K562 (cell line): ENCODE measurements at regions not wholly inside any gene's neighbourhood (a gene's known extent, or its start where the extent isn't known, plus 50 kb on each side); places are given as distances from the start of the nearest gene placed in this dataset.

Source experiments
- ATAC-seq: fragments of 200-7000 bp; cut with Tn5 transposase; 3 replicates; pipeline ENCODE4 v1.9.1; 2020; ENCODE audit warnings: moderate library complexity
- BruUV-seq: library from RNA; stranded (reverse); fragments of 400-500 nt; replicated peaks from 2 replicates; lab custom pipeline; 2021; lab: Mats Ljungman, UMichigan
- CTCF ChIA-PET: fragments of 300-600 bp; formaldehyde crosslinking; extraction: SDS; loops from one replicate; lab custom pipeline; 2021; ENCODE audit warnings: low intra/inter-chr PET ratio; lab: Yijun Ruan, JAX
- POLR2A ChIA-PET: fragments of 300-600, 350-650 bp; sonication (Branson Sonifier 250); formaldehyde crosslinking; extraction: SDS; loops from one replicate; lab custom pipeline; 2021; ENCODE audit warnings: antibody characterized with exemption, inconsistent platforms; lab: Yijun Ruan, JAX
- DNase-seq, 4 experiments: peaks; one replicate each; pipeline versions ENCODE4 v3.0.0 to v3.0.0-alpha.2; 2011 to 2018; ENCODE audit warnings: low spot score in 3 of 4, mixed read lengths in 3 of 4; ENCODE audit errors: extremely low read depth in 1 of 4
- FAIRE-seq: peaks from 2 replicates; lab custom pipeline; 2011; peaks lifted over from hg19 to GRCh38; lab: Jason Lieb, UNC
- H2AFZ ChIP-seq: 2 replicates; pipeline ENCODE4 v1.6.0; 2011; ENCODE audit warnings: low read depth, low read length, control low read depth, inconsistent platforms
- H3K27ac ChIP-seq: fragments of 200-600 bp; 3 replicates; pipeline ENCODE4 v1.8.0; 2011; ENCODE audit warnings: low read depth, mild to moderate bottlenecking, control low read depth, inconsistent platforms, low read length, moderate library complexity, mixed read lengths; ENCODE audit errors: extremely low read depth
- H3K27me3 ChIP-seq, 2 experiments: fragments of 300-600 bp in 1 of 2; 2 replicates in 1 of 2; 3 replicates in 1 of 2; pipeline versions ENCODE4 v1.6.0 to v1.8.0; 2011; ENCODE audit warnings: inconsistent platforms in 2 of 2, low read length in 2 of 2, mild to moderate bottlenecking in 1 of 2, mixed read lengths in 1 of 2, moderate library complexity in 1 of 2; ENCODE audit not compliant: control insufficient read depth in 2 of 2, insufficient read depth in 2 of 2
- H3K36me3 ChIP-seq: fragments of 300-600 bp; 3 replicates; pipeline ENCODE4 v1.8.0; 2011; ENCODE audit warnings: mild to moderate bottlenecking, low read length, inconsistent platforms; ENCODE audit not compliant: control insufficient read depth, insufficient read depth
- H3K4me1 ChIP-seq, 2 experiments: fragments of 200-600 bp in 1 of 2; replicated peaks in 1 of 2; 2 replicates in 1 of 2; 3 replicates in 1 of 2; pipeline versions ENCODE4 v1.5.1 to v1.8.0; 2011; ENCODE audit warnings: inconsistent platforms in 2 of 2, low read length in 2 of 2, mild to moderate bottlenecking in 1 of 2, mixed read lengths in 1 of 2, moderate library complexity in 1 of 2; ENCODE audit not compliant: control insufficient read depth in 2 of 2, insufficient read depth in 2 of 2
- H3K4me2 ChIP-seq: 2 replicates; pipeline ENCODE4 v1.6.1; 2011; ENCODE audit warnings: low read length, control low read depth, inconsistent platforms, mixed read lengths; ENCODE audit not compliant: insufficient read depth
- H3K4me3 ChIP-seq: fragments of 200-600 bp; sonication (generic), shearing (Covaris generic); 2 replicates; pipeline ENCODE4 v1.5.1; 2016; ENCODE audit warnings: control low read depth, inconsistent platforms
- H3K79me2 ChIP-seq: fragments of 200-600 bp; 3 replicates; pipeline ENCODE4 v1.8.0; 2011; ENCODE audit warnings: low read length, inconsistent platforms; ENCODE audit not compliant: control insufficient read depth, insufficient read depth
- H3K9ac ChIP-seq, 2 experiments: 2 replicates each; pipeline versions ENCODE4 v1.6.0 to v1.6.1; 2011; ENCODE audit warnings: low read depth in 2 of 2, low read length in 2 of 2, control low read depth in 1 of 2, inconsistent platforms in 1 of 2, mild to moderate bottlenecking in 1 of 2, mixed read lengths in 1 of 2; ENCODE audit not compliant: insufficient read depth in 1 of 2
- H3K9me1 ChIP-seq: one replicate; pipeline ENCODE4 v1.6.0; 2011; ENCODE audit warnings: inconsistent platforms, mild to moderate bottlenecking, low read length, moderate library complexity; ENCODE audit not compliant: control insufficient read depth, insufficient read depth
- H3K9me3 ChIP-seq: replicated peaks from 2 replicates; pipeline ENCODE4 v1.5.1; 2011; ENCODE audit warnings: low read depth, low read length, inconsistent platforms; ENCODE audit not compliant: control insufficient read depth, insufficient read depth
- H4K20me1 ChIP-seq: replicated peaks from 2 replicates; pipeline ENCODE4 v1.6.1; 2011; ENCODE audit warnings: low read length, inconsistent platforms, mixed read lengths; ENCODE audit not compliant: control insufficient read depth, insufficient read depth
- CHD1 ChIP-seq: fragments of 200-600 bp; sonication (generic); IDR thresholded peaks from one replicate; pipeline ENCODE4 v1.6.1; 2012; ENCODE audit warnings: mild to moderate bottlenecking, moderate library complexity, low read length, inconsistent platforms
- CTCFL ChIP-seq: IDR thresholded peaks from 2 replicates; pipeline ENCODE4 v1.6.1; 2011; ENCODE audit warnings: borderline replicate concordance, low read depth, mild to moderate bottlenecking, moderate library complexity, low read length; ENCODE audit not compliant: insufficient read depth, poor library complexity, severe bottlenecking
- DPF2 ChIP-seq: fragments of 450-650 bp; IDR thresholded peaks from 2 replicates; pipeline ENCODE4 v1.6.1; 2016
- EP400 ChIP-seq: fragments of 450-650 bp; IDR thresholded peaks from 2 replicates; pipeline ENCODE4 v1.6.1; 2017; ENCODE audit warnings: antibody characterized with exemption, mild to moderate bottlenecking, moderate library complexity
- KDM5B ChIP-seq: fragments of 200-600 bp; sonication (generic); IDR thresholded peaks from 2 replicates; pipeline ENCODE4 v1.6.1; 2012; ENCODE audit warnings: low read depth, mild to moderate bottlenecking, moderate library complexity, low read length, control low read depth, inconsistent platforms; ENCODE audit not compliant: insufficient replicate concordance
- RAD21 ChIP-seq, 2 experiments: fragments of 250-450 bp in 1 of 2; fragments of 450-650 bp in 1 of 2; sonication (Bioruptor Pico) in 1 of 2; formaldehyde crosslinking in 1 of 2; IDR thresholded peaks in 1 of 2; conservative IDR thresholded peaks in 1 of 2; 2 replicates each; pipeline versions ENCODE4 v1.4.0 to v1.8.0; 2020 to 2022; ENCODE audit warnings: mild to moderate bottlenecking in 2 of 2, moderate library complexity in 1 of 2
- SNAPC5 ChIP-seq: fragments of 250-450 bp; sonication (Bioruptor Pico); IDR thresholded peaks from 2 replicates; pipeline ENCODE4 v1.8.0; 2021; ENCODE audit warnings: moderate library complexity, mild to moderate bottlenecking, inconsistent platforms
- THRA ChIP-seq: fragments of 450-650 bp; IDR thresholded peaks from 2 replicates; pipeline ENCODE4 v1.6.1; 2017; ENCODE audit warnings: mild to moderate bottlenecking, moderate library complexity
- TRIM28 ChIP-seq: fragments of 450-650 bp; IDR thresholded peaks from 2 replicates; pipeline ENCODE4 v1.6.1; 2017
- ZNF197 ChIP-seq: fragments of 200-800 bp; sonication (Bioruptor generic); IDR thresholded peaks from 2 replicates; pipeline ENCODE4 v1.6.1; 2016; ENCODE audit warnings: low read depth, missing genetic modification characterization, missing compliant biosample characterization
- ZNF347 ChIP-seq: fragments of 450-650 bp; formaldehyde crosslinking; IDR thresholded peaks from 2 replicates; pipeline ENCODE4 v1.4.0; 2020; ENCODE audit warnings: low read depth, mild to moderate bottlenecking, moderate library complexity
- WGBS: fragments of 100-300 bp; shearing (Covaris generic); methylation state at CpG from one replicate; pipeline ENCODE4 v1.1.6; 2016; ENCODE audit warnings: low coverage, mixed read lengths; ENCODE audit not compliant: insufficient coverage; ENCODE audit errors: missing lambda C conversion rate; 5-methylcytosine and 5-hydroxymethylcytosine counted together
- in situ Hi-C: fragments of 300-500 bp; cut with MboI; formaldehyde crosslinking; loops from 4 replicates; pipeline ENCODE4 v1.15.0; 2018; ENCODE audit warnings: inconsistent platforms, mixed read lengths
- intact Hi-C: fragments of 100-400 bp; cut with micrococcal nuclease; formaldehyde crosslinking; loops from 2 replicates; pipeline ENCODE4 v1.14.2; 2022
- TF ChIP-seq, protein P1 (sequence below), 2 experiments: IDR thresholded peaks; 2 replicates each; pipeline ENCODE4 v1.6.1; 2011; ENCODE audit warnings: borderline replicate concordance in 1 of 2, control low read depth in 1 of 2, low read depth in 1 of 2, low read length in 1 of 2, mild to moderate bottlenecking in 1 of 2, mixed read lengths in 1 of 2, moderate library complexity in 1 of 2; ENCODE audit not compliant: insufficient read depth in 1 of 2, insufficient read length in 1 of 2, poor library complexity in 1 of 2, severe bottlenecking in 1 of 2; ENCODE audit errors: extremely low read depth in 1 of 2
- TF ChIP-seq, protein P2 (sequence below): IDR thresholded peaks from 2 replicates; pipeline ENCODE4 v1.6.1; 2012; ENCODE audit warnings: low read depth, low read length, improper control_type of control experiment, borderline replicate concordance

GRCh38 chr11:91786097-91786496 lies 438.5 kb upstream of the FAT3 start:
- Histone ChIP-seq H3K36me3 (no peaks in the 10 kb centered on the region), H3K4me2 (no peak overlapping the region), H3K9me1 (no peaks in the 10 kb centered on the region), H2AFZ (no peak overlapping the region), H3K9ac (no peak overlapping the region), H3K27ac (no peak overlapping the region), H3K79me2 (no peaks in the 10 kb centered on the region), H3K9me3 (peaks cover 9% of the 10 kb centered on the region), H3K4me3 (no peak overlapping the region), H3K27me3 (no peaks in the 10 kb centered on the region), H3K4me1 (peaks cover 0 to 11% of the 10 kb centered on the region in 2 experiments; a peak in 2 of 5 replicates), H4K20me1 (no peaks in the 10 kb centered on the region)
- POLR2A ChIA-PET: no interaction called here
- FAIRE-seq (no peak), DNase-seq (no peak), ATAC-seq (no peak)
- in situ Hi-C loops (no loop called here), intact Hi-C loops (no loop called here)
- 16% methylated on average over 4 of the region's 4 CpGs for WGBS
- no TSS peak for BruUV-seq
- CTCF ChIA-PET: no interaction called here
- TF ChIP-seq CHD1: no peak
- TF ChIP-seq SNAPC5 (CRISPR knock-in tag): no peak
- TF ChIP-seq RAD21 (CRISPR knock-in tag; conservative IDR thresholded peaks at IDR 0.05 in 1 of 2, IDR thresholded peaks at IDR 0.05 in 1 of 2): no peak
- TF ChIP-seq, protein P1, sequence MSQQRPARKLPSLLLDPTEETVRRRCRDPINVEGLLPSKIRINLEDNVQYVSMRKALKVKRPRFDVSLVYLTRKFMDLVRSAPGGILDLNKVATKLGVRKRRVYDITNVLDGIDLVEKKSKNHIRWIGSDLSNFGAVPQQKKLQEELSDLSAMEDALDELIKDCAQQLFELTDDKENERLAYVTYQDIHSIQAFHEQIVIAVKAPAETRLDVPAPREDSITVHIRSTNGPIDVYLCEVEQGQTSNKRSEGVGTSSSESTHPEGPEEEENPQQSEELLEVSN (IDR thresholded peaks at IDR 0.05; ENCODE audit: borderline replicate concordance in 1 of 2, extremely low read depth in 1 of 2, insufficient read depth in 1 of 2, insufficient read length in 1 of 2, low read depth in 1 of 2, low read length in 1 of 2, poor library complexity in 1 of 2, severe bottlenecking in 1 of 2): no peak
- no peak for TF ChIP-seq KDM5B
- no peak for TF ChIP-seq ZNF197 (CRISPR knock-in tag)
- no peak for TF ChIP-seq ZNF347 (CRISPR knock-in tag)
- TF ChIP-seq TRIM28: no peak
- TF ChIP-seq, protein P2, sequence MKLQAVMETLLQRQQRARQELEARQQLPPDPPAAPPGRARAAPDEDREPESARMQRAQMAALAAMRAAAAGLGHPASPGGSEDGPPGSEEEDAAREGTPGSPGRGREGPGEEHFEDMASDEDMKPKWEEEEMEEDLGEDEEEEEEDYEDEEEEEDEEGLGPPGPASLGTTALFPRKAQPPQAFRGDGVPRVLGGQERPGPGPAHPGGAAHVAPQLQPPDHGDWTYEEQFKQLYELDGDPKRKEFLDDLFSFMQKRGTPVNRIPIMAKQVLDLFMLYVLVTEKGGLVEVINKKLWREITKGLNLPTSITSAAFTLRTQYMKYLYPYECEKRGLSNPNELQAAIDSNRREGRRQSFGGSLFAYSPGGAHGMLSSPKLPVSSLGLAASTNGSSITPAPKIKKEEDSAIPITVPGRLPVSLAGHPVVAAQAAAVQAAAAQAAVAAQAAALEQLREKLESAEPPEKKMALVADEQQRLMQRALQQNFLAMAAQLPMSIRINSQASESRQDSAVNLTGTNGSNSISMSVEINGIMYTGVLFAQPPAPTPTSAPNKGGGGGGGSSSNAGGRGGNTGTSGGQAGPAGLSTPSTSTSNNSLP: no peak
- no peak for TF ChIP-seq THRA
- no peak for TF ChIP-seq EP400
- no peak for TF ChIP-seq CTCFL
- TF ChIP-seq DPF2: no peak
